Progenitor cell of endocrine pancreas (in vitro differentiated cells): ENCODE measurements at regions not wholly inside any gene's neighbourhood (a gene's known extent, or its start where the extent isn't known, plus 50 kb on each side); places are given as distances from the start of the nearest gene placed in this dataset.

Experiments
- DNase-seq: peaks from one replicate; pipeline ENCODE4 v3.0.0; 2021; ENCODE audit warnings: low spot score; ENCODE audit not compliant: unreplicated experiment
- H3K27ac Mint-ChIP-seq: 2 replicates; pipeline ENCODE4 v1.8.0; 2021; ENCODE audit warnings: mild to moderate bottlenecking, moderate library complexity, mixed read lengths
- H3K27me3 Mint-ChIP-seq: 2 replicates; pipeline ENCODE4 v1.8.0; 2021; ENCODE audit warnings: mixed read lengths
- H3K36me3 Mint-ChIP-seq: 2 replicates; pipeline ENCODE4 v1.8.0; 2022; ENCODE audit warnings: mixed read lengths; ENCODE audit not compliant: insufficient read depth
- H3K4me1 Mint-ChIP-seq: 2 replicates; pipeline ENCODE4 v1.8.0; 2021; ENCODE audit warnings: low read depth, mixed read lengths
- H3K4me3 Mint-ChIP-seq: 2 replicates; pipeline ENCODE4 v1.8.0; 2021; ENCODE audit warnings: low read depth, mild to moderate bottlenecking, moderate library complexity, mixed read lengths
- H3K9me3 Mint-ChIP-seq: 2 replicates; pipeline ENCODE4 v1.8.0; 2021; ENCODE audit warnings: low read depth, mixed read lengths
- TF ChIP-seq, protein P1 (sequence below): fragments of 200-600 bp; sonication (generic); IDR thresholded peaks from one replicate; pipeline ENCODE4 v1.5.0; 2021; ENCODE audit warnings: antibody characterized with exemption, mild to moderate bottlenecking; ENCODE audit not compliant: unreplicated experiment

DNA sequence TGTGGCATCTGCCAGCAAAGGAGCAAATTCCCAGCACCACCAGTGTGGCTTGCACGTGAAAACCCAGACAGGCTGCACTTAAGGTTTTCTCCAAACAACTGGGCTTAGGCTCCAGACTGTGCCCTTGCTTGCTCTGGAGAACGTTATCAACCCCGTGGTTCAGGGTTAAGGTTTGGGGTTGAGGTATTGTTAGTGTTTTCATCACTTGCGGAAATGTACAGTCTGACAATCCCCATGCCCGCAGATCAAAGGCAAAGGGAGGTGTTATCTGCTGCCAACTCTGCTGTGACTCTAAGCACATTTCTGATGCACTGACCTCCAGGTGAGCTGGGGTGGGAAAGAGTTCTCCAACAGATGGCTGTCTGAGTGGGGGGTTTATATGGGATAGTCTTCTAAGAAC, 253.5 kb upstream of the NT5C1B start:
- no peak overlapping the region for H3K27ac Mint-ChIP-seq
- no peak overlapping the region for H3K4me3 Mint-ChIP-seq
- H3K27me3 Mint-ChIP-seq: no peaks in the 10 kb centered on the region
- peaks cover 16% of the 10 kb centered on the region for H3K4me1 Mint-ChIP-seq
- H3K9me3 Mint-ChIP-seq: no peaks in the 10 kb centered on the region
- no peak for DNase-seq
- H3K36me3 Mint-ChIP-seq: no peaks in the 10 kb centered on the region
- TF ChIP-seq, protein P1, sequence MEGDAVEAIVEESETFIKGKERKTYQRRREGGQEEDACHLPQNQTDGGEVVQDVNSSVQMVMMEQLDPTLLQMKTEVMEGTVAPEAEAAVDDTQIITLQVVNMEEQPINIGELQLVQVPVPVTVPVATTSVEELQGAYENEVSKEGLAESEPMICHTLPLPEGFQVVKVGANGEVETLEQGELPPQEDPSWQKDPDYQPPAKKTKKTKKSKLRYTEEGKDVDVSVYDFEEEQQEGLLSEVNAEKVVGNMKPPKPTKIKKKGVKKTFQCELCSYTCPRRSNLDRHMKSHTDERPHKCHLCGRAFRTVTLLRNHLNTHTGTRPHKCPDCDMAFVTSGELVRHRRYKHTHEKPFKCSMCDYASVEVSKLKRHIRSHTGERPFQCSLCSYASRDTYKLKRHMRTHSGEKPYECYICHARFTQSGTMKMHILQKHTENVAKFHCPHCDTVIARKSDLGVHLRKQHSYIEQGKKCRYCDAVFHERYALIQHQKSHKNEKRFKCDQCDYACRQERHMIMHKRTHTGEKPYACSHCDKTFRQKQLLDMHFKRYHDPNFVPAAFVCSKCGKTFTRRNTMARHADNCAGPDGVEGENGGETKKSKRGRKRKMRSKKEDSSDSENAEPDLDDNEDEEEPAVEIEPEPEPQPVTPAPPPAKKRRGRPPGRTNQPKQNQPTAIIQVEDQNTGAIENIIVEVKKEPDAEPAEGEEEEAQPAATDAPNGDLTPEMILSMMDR: no peak

DNA sequence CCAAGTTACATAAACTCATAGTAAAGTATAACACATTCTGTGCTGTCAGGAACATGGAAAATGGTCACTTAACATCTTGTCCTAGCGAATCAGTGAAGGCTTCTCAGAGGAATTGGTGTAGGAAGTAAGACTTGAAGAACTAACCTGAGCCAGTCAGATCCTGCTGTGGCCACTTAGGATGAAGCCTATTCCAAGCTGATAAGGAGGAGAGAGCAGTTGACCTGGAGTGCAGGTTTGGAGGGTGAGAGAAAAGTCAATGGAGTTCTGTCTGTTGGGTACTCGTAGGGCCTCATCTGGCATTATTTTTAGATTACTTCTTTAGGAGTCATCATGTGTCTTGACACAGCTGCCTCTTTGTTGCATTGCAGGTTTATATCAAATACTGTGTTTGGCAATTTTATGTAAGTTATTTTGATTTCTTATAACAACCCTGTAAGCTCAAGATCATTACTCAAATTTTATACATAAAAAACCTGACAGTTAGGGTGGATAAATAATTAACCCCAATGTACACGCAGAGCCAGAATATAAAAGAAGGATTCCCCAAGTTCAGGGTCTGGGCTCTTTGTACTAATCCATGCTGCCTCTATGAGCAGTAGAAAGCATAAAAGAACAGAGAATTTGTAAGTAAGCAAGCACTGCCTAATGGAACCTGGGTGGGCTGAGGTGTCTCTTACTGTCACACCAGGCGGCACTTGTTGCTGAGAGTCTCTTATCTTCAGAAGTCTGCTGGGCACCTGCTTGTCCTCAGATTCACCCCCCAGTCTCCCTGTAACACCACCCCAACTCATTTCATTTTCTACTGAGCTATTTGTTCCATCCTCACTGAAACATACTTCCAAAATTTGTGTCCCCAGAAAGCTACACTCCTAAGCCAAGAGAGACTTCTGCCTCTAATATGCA, 252.1 kb upstream of the NT5C1B start:
- H3K4me1 Mint-ChIP-seq: peaks cover 24% of the 10 kb centered on the region
- H3K4me3 Mint-ChIP-seq: no peak overlapping the region
- H3K27ac Mint-ChIP-seq: no peak overlapping the region
- DNase-seq: no peak
- H3K9me3 Mint-ChIP-seq: no peaks in the 10 kb centered on the region
- no peaks in the 10 kb centered on the region for H3K36me3 Mint-ChIP-seq
- no peaks in the 10 kb centered on the region for H3K27me3 Mint-ChIP-seq
- TF ChIP-seq, protein P1: no peak

DNA sequence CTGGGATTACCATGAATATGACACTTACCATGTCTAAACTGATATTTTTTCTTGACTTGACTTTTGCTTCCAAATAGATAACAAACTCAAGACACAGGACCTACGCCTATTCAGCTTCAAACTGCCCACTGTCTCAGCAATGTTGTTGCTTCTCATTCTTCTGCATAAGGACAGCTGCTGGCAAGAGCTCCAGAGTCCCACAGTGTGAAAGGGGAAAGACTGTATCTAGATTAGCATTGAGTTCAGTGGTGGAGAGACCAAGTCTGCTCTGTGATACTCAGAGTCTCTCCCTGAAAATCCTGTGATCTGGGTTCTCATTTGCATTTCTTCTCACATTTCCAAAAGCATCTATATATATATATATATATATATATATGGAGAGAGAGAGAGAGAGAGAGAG, 247.9 kb upstream of the NT5C1B start:
- Mint-ChIP-seq H3K36me3 (no peaks in the 10 kb centered on the region), H3K4me1 (peaks cover 34% of the 10 kb centered on the region), H3K4me3 (no peak overlapping the region), H3K27ac (peak overlapping the region; percentile 9), H3K27me3 (peaks cover 2% of the 10 kb centered on the region), H3K9me3 (no peaks in the 10 kb centered on the region)
- TF ChIP-seq, protein P1: no peak
- DNase-seq: no peak

DNA sequence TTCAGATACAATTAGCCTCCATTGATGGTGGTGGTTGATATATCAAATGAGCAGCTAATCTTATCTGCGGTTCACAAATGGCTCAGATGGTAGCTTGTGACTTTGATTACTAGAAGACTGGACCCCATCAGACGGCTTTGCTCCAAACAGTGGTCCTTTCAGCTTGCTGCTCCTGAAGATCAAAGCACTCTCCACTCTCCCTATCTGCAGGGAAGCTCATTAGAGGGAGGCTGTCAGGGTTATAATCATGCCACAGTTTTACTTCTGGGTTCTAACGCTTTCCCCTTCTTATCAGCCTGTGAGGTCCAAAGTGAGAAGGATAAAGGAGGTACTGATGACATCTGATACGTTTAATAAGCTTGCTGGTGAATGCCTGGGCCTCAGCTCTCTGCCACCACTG, 247.1 kb upstream of the NT5C1B start:
- H3K4me1 Mint-ChIP-seq: peaks cover 33% of the 10 kb centered on the region
- H3K36me3 Mint-ChIP-seq: no peaks in the 10 kb centered on the region
- TF ChIP-seq, protein P1: no peak
- H3K27me3 Mint-ChIP-seq: peaks cover 2% of the 10 kb centered on the region
- H3K27ac Mint-ChIP-seq: no peak overlapping the region
- no peak for DNase-seq
- H3K4me3 Mint-ChIP-seq: no peak overlapping the region
- no peaks in the 10 kb centered on the region for H3K9me3 Mint-ChIP-seq

DNA sequence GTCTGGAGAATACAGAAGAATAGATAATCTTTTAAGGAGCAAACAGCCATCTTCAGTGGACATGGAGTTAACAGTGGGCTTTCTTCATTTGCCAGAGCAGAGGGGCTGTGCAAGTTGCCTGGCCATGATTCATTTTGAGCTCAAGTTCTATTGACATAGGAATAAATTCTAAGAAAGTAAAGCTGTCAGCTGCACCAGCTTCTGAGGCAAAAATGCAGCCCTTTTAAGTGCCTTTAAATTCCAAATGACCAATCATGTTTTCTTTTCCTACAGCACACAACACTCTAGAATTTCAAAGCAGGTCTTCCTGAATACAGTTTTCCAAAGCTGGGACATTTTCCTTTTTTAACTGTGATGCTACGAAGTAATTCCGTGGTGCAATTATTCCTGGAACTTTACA, 246.4 kb upstream of the NT5C1B start:
- no peak overlapping the region for H3K4me3 Mint-ChIP-seq
- H3K27ac Mint-ChIP-seq: no peak overlapping the region
- DNase-seq: no peak
- peaks cover 36% of the 10 kb centered on the region for H3K4me1 Mint-ChIP-seq
- no peaks in the 10 kb centered on the region for H3K9me3 Mint-ChIP-seq
- TF ChIP-seq, protein P1: no peak
- no peaks in the 10 kb centered on the region for H3K36me3 Mint-ChIP-seq
- peaks cover 2% of the 10 kb centered on the region for H3K27me3 Mint-ChIP-seq
